PC-9 (cell line): ENCODE measurements at regions not wholly inside any gene's neighbourhood (a gene's known extent, or its start where the extent isn't known, plus 50 kb on each side); places are given as distances from the start of the nearest gene placed in this dataset.

Experiments used
- BruUV-seq: library from RNA; stranded (reverse); fragments of 400-500 nt; replicated peaks from 2 replicates; lab custom pipeline; 2021; lab: Mats Ljungman, UMichigan
- CTCF ChIA-PET: fragments of 300-600 bp; sonication (Branson Sonifier 250); formaldehyde crosslinking; loops from one replicate; lab custom pipeline; 2022; ENCODE audit warnings: antibody characterized with exemption; lab: Charles Lee
- POLR2A ChIA-PET: fragments of 300-600 bp; sonication (Branson Sonifier 250); formaldehyde crosslinking; loops from one replicate; lab custom pipeline; 2022; ENCODE audit warnings: antibody characterized with exemption; ENCODE audit not compliant: unreplicated experiment; lab: Charles Lee
- DNase-seq, 2 experiments: peaks; one replicate each; pipeline versions ENCODE4 v3.0.0 to v3.0.0-alpha.2; 2015 to 2022; ENCODE audit warnings: mixed read lengths in 1 of 2
- H2AFZ ChIP-seq: fragments of 200-600 bp; sonication (generic); 2 replicates; pipeline ENCODE4 v1.8.1; 2017; ENCODE audit warnings: antibody characterized with exemption
- H3F3A ChIP-seq: fragments of 200-600 bp; sonication (generic); 2 replicates; pipeline ENCODE4 v1.8.1; 2017; ENCODE audit warnings: antibody characterized with exemption, mild to moderate bottlenecking, low read depth; ENCODE audit not compliant: insufficient read depth
- H3K27ac ChIP-seq: fragments of 200-600 bp; sonication (generic); 2 replicates; pipeline ENCODE4 v1.6.1; 2016; ENCODE audit warnings: mixed run types
- H3K27me3 ChIP-seq: fragments of 200-600 bp; sonication (generic); 2 replicates; pipeline ENCODE4 v1.6.1; 2016; ENCODE audit warnings: low read depth, mixed run types; ENCODE audit not compliant: insufficient read depth
- H3K36me3 ChIP-seq: fragments of 200-600 bp; sonication (generic); 2 replicates; pipeline ENCODE4 v1.6.1; 2016; ENCODE audit warnings: low read depth, mixed run types
- H3K4me1 ChIP-seq: fragments of 200-600 bp; sonication (generic); replicated peaks from 2 replicates; pipeline ENCODE4 v1.6.1; 2016; ENCODE audit warnings: mixed run types; ENCODE audit not compliant: insufficient read depth
- H3K4me2 ChIP-seq: fragments of 200-600 bp; sonication (generic); 2 replicates; pipeline ENCODE4 v1.6.1; 2017; ENCODE audit warnings: mixed run types
- H3K4me3 ChIP-seq: fragments of 200-600 bp; sonication (generic); 2 replicates; pipeline ENCODE4 v1.6.1; 2016; ENCODE audit warnings: mixed run types
- H3K79me2 ChIP-seq: fragments of 200-600 bp; sonication (generic); 2 replicates; pipeline ENCODE4 v1.6.1; 2017; ENCODE audit warnings: low read depth, mixed run types
- H3K9me2 ChIP-seq: fragments of 200-600 bp; sonication (generic); 2 replicates; pipeline ENCODE4 v1.8.1; 2017; ENCODE audit warnings: mild to moderate bottlenecking; ENCODE audit not compliant: insufficient read depth
- H3K9me3 ChIP-seq: fragments of 200-600 bp; sonication (generic); 2 replicates; pipeline ENCODE4 v1.8.1; 2016; ENCODE audit warnings: low read depth; ENCODE audit not compliant: insufficient read depth
- H4K20me1 ChIP-seq: fragments of 200-600 bp; sonication (generic); 2 replicates; pipeline ENCODE4 v1.8.1; 2017; ENCODE audit not compliant: insufficient read depth
- EZH2 ChIP-seq: fragments of 200-600 bp; sonication (generic); IDR thresholded peaks from 2 replicates; pipeline ENCODE4 v1.8.0; 2017; ENCODE audit warnings: antibody characterized with exemption, low read depth
- intact Hi-C: fragments of 100-400 bp; cut with micrococcal nuclease; formaldehyde crosslinking; loops from one replicate; pipeline ENCODE4 v1.10.0; 2022; ENCODE audit not compliant: unreplicated experiment
- TF ChIP-seq, protein P1 (sequence below): fragments of 200-600 bp; sonication (generic); conservative IDR thresholded peaks from 2 replicates; pipeline ENCODE4 v1.6.1; 2017; ENCODE audit warnings: mixed run types, antibody characterized with exemption, mild to moderate bottlenecking, moderate library complexity

GRCh38 chr4:104967034-104967401 is 179.7 kb upstream of the TET2 start:
- H4K20me1 ChIP-seq: no peaks in the 10 kb centered on the region
- H3K27me3 ChIP-seq: no peaks in the 10 kb centered on the region
- H3K79me2 ChIP-seq: no peaks in the 10 kb centered on the region
- peaks cover 25% of the 10 kb centered on the region for H3K4me1 ChIP-seq
- H3K27ac ChIP-seq: peak overlapping the region; percentile 79
- DNase-seq: peak; percentile 44 to 67
- no TSS peak for BruUV-seq
- no peaks in the 10 kb centered on the region for H3K9me3 ChIP-seq
- ChIA-PET CTCF (no interaction called here), POLR2A (no interaction called here)
- TF ChIP-seq EZH2: no peak
- TF ChIP-seq, protein P1, sequence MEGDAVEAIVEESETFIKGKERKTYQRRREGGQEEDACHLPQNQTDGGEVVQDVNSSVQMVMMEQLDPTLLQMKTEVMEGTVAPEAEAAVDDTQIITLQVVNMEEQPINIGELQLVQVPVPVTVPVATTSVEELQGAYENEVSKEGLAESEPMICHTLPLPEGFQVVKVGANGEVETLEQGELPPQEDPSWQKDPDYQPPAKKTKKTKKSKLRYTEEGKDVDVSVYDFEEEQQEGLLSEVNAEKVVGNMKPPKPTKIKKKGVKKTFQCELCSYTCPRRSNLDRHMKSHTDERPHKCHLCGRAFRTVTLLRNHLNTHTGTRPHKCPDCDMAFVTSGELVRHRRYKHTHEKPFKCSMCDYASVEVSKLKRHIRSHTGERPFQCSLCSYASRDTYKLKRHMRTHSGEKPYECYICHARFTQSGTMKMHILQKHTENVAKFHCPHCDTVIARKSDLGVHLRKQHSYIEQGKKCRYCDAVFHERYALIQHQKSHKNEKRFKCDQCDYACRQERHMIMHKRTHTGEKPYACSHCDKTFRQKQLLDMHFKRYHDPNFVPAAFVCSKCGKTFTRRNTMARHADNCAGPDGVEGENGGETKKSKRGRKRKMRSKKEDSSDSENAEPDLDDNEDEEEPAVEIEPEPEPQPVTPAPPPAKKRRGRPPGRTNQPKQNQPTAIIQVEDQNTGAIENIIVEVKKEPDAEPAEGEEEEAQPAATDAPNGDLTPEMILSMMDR: no peak
- peak overlapping the region; percentile 61 for H3K4me2 ChIP-seq
- no peaks in the 10 kb centered on the region for H3K9me2 ChIP-seq
- H3F3A ChIP-seq: no peaks in the 10 kb centered on the region; the same call in 1 of the 2 replicates
- H2AFZ ChIP-seq: peak overlapping the region; percentile 70
- intact Hi-C loops: loop anchor here (2.0 to 10.0 kb wide), 3 partner anchors 92 to 175 kb away; no protein-coding TSS in a partner anchor
- no peak overlapping the region; the same call in 1 of the 2 replicates for H3K4me3 ChIP-seq
- no peaks in the 10 kb centered on the region for H3K36me3 ChIP-seq

DNA sequence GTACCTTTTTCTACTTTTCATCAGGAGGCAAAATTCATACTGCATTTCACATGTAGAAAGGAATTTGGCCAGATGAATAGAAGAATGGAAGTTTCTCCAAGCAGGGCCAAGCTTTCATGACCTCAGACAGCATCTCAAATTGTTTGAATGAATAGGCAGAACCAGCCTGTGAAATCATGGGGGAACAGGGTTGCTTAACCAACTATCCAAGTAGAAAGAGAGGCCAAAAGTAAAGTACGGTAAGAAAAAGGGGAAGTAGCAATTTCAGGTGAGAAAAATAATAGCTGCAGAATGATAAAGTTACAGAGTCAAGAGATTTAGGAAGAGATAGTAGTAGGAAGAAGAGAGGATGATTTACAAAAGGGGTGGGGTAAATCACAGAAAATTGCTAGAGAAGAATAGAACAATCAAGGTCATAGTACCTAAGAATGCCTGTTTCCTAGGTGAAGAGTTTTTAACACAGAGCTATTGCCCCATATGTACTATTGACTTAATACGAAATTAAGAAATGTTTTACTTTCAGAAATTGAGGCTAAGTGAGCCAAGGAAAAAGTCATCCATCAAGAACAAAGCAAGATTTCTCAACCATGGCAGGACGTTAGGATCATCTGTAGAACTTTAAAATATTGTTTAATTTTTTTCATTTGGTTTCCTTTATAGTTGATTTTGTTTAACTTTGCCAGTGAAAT is 177.1 kb upstream of the TET2 start:
- no peaks in the 10 kb centered on the region for H3K9me3 ChIP-seq
- H3K4me1 ChIP-seq: peaks cover 25% of the 10 kb centered on the region
- no peak overlapping the region for H2AFZ ChIP-seq
- intact Hi-C loops: loop anchor here (5.0 to 10.0 kb wide), 2 partner anchors 105 to 173 kb away; no protein-coding TSS in a partner anchor
- TF ChIP-seq EZH2: no peak
- TF ChIP-seq, protein P1: no peak
- no peaks in the 10 kb centered on the region for H3K36me3 ChIP-seq
- no peak overlapping the region for H3K4me2 ChIP-seq
- DNase-seq: no peak
- no peaks in the 10 kb centered on the region for H3K27me3 ChIP-seq
- no peak overlapping the region for H3K4me3 ChIP-seq
- CTCF ChIA-PET: no interaction called here
- POLR2A ChIA-PET: no interaction called here
- no TSS peak for BruUV-seq
- H3K9me2 ChIP-seq: no peaks in the 10 kb centered on the region
- H3K27ac ChIP-seq: no peak overlapping the region
- H4K20me1 ChIP-seq: no peaks in the 10 kb centered on the region
- H3K79me2 ChIP-seq: no peaks in the 10 kb centered on the region
- H3F3A ChIP-seq: no peaks in the 10 kb centered on the region; the same call in 1 of the 2 replicates

GRCh38 chr4:104971462-104971861 is 175.2 kb upstream of the TET2 start:
- TF ChIP-seq, protein P1: no peak
- no peak for TF ChIP-seq EZH2
- Histone ChIP-seq H3K36me3 (no peaks in the 10 kb centered on the region), H2AFZ (no peak overlapping the region), H4K20me1 (no peaks in the 10 kb centered on the region), H3K27ac (no peak overlapping the region), H3F3A (no peaks in the 10 kb centered on the region; the same call in 1 of the 2 replicates), H3K9me3 (no peaks in the 10 kb centered on the region), H3K4me2 (0 out of 2 replicates have a peak overlapping the region, but pooled peaks have one; percentile 8), H3K27me3 (no peaks in the 10 kb centered on the region), H3K4me1 (peaks cover 22% of the 10 kb centered on the region), H3K4me3 (no peak overlapping the region), H3K79me2 (no peaks in the 10 kb centered on the region), H3K9me2 (no peaks in the 10 kb centered on the region)
- no TSS peak for BruUV-seq
- POLR2A ChIA-PET: interaction anchor here (0.6 kb wide), 2 partner anchors 93 to 385 kb away, joined by 4 read pairs; no protein-coding TSS in a partner anchor
- CTCF ChIA-PET: interaction anchor here (0.6 kb wide), 1 partner anchor 176 kb away, joined by 8 read pairs; no protein-coding TSS in a partner anchor
- peak in 1 of 2 experiments; percentile 69 for DNase-seq
- intact Hi-C loops: no loop called here
